Gastroesophageal sphincter (tissue), 3 donors: ENCODE measurements at regions not wholly inside any gene's neighbourhood (a gene's known extent, or its start where the extent isn't known, plus 50 kb on each side); places are given as distances from the start of the nearest gene placed in this dataset.

Experiments
- POLR2A ChIP-seq, 2 donors: fragments of 450-650 bp; IDR thresholded peaks; one replicate each; pipeline ENCODE4 v1.6.1; 2017; ENCODE audit warnings: antibody characterized with exemption in 2 of 2, mild to moderate bottlenecking in 2 of 2, moderate library complexity in 1 of 2
- TF ChIP-seq, protein P1 (sequence below), 4 experiments: fragments of 200-600 bp in 2 of 4; fragments of 450-650 bp in 2 of 4; sonication (generic) in 1 of 4; IDR thresholded peaks; one replicate each; pipeline ENCODE4 v1.5.1; 2017 to 2019; ENCODE audit warnings: antibody characterized with exemption in 4 of 4, mild to moderate bottlenecking in 2 of 4, moderate library complexity in 2 of 4

DNA sequence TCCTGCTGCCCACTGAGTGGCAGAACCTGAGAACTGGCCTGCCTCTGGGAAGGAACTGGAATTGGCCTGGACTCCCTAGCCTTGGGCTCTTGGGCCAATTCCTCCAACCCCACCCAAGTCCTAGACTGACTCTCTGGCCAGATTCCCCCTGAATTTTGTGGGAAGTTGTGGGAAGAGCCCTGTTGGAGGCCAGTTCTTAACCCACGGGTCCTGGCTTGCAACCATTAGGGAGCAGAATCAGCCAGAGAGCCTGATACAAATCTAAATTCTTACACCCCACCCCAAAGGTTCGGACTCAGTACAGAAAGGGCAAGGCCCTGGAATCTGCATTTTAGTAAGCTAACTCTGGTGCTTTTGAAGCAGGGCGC lies 125.3 kb upstream of the SLC25A48 start:
- TF ChIP-seq, protein P1, sequence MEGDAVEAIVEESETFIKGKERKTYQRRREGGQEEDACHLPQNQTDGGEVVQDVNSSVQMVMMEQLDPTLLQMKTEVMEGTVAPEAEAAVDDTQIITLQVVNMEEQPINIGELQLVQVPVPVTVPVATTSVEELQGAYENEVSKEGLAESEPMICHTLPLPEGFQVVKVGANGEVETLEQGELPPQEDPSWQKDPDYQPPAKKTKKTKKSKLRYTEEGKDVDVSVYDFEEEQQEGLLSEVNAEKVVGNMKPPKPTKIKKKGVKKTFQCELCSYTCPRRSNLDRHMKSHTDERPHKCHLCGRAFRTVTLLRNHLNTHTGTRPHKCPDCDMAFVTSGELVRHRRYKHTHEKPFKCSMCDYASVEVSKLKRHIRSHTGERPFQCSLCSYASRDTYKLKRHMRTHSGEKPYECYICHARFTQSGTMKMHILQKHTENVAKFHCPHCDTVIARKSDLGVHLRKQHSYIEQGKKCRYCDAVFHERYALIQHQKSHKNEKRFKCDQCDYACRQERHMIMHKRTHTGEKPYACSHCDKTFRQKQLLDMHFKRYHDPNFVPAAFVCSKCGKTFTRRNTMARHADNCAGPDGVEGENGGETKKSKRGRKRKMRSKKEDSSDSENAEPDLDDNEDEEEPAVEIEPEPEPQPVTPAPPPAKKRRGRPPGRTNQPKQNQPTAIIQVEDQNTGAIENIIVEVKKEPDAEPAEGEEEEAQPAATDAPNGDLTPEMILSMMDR (IDR thresholded peaks at IDR 0.05): no peak
- no peak for TF ChIP-seq POLR2A (IDR thresholded peaks at IDR 0.05)
